ENCODE measurements at regions not wholly inside any gene's neighbourhood (a gene's known extent, or its start where the extent isn't known, plus 50 kb on each side); places are given as distances from the start of the nearest gene placed in this dataset.

DNA sequence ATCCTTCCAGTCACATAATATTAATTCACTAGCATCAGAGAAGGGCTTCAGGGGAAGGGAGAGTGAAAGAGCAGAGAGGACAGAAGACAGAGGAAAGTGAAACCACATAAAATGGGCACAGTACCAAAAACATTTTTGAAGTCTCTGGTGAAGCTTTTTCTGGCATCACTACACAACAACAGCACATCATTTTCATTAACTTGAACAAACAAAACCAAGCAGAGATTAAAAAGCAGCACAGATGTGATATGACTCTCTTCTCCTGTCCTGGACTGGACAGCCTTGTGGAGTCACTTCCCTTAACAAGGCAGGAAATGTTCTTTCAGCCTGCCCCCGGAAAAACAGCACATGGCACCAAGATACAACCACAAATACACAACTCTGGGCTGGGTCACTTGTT lies 112.0 kb downstream of the TSPAN8 start:
- DNase-seq = no peak
- Histone ChIP-seq H3K27me3 (ENCODE audit: control insufficient read depth in 1 of 2, insufficient read depth in 2 of 2, low read length in 1 of 2) (no peaks in the 10 kb centered on the region), H3K4me1 (ENCODE audit: control insufficient read depth in 1 of 2, insufficient read depth in 2 of 2, low read length in 2 of 2) (no peaks in the 10 kb centered on the region), H3K9me3 (ENCODE audit: control insufficient read depth, low read length) (no peaks in the 10 kb centered on the region), H3K27ac (ENCODE audit: low read depth in 1 of 2, low read length in 2 of 2) (no peak overlapping the region), H3K36me3 (ENCODE audit: control insufficient read depth in 1 of 2, insufficient read depth in 2 of 2, low read length in 1 of 2) (no peaks in the 10 kb centered on the region), H3K4me3 (ENCODE audit: low read length in 2 of 2) (no peak overlapping the region)
- intact Hi-C loops (cut with DNase I) = no loop called here
- WGBS, 2 donors = 45 to 54% methylated on average over 1 of the region's 1 CpG
- peak; percentile 19 for ATAC-seq (ENCODE audit: low FRiP score)

DNA sequence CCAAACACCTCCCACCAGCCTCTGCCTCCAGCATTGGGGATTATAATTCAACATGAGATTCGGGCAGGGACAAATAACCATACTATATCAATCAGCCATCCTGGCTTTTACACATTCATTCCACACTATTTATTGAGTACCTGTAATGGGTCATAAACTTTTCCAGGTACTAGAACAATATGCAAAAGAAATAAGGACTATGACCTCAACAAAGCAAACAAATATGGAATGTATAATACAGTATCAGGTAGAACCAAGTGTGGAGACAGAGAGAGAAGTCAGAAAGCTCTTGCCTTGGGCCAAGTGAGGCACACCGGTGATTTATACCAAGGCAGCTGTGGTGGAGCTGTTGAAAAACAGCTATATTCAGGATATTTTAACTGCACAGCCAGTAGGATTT lies 116.3 kb downstream of the TSPAN8 start:
- H3K4me3 ChIP-seq (ENCODE audit: low read length in 2 of 2) = no peak overlapping the region
- 84 to 88% methylated on average over 2 of the region's 2 CpGs for WGBS, 2 donors
- H3K27ac ChIP-seq (ENCODE audit: low read depth in 1 of 2, low read length in 2 of 2) = no peak overlapping the region
- DNase-seq (no peak), ATAC-seq (ENCODE audit: low FRiP score) (no peak)
- no peaks in the 10 kb centered on the region for H3K4me1 ChIP-seq (ENCODE audit: control insufficient read depth in 1 of 2, insufficient read depth in 2 of 2, low read length in 2 of 2)
- H3K27me3 ChIP-seq (ENCODE audit: control insufficient read depth in 1 of 2, insufficient read depth in 2 of 2, low read length in 1 of 2) = no peaks in the 10 kb centered on the region
- H3K36me3 ChIP-seq (ENCODE audit: control insufficient read depth in 1 of 2, insufficient read depth in 2 of 2, low read length in 1 of 2) = no peaks in the 10 kb centered on the region
- peaks cover 2% of the 10 kb centered on the region for H3K9me3 ChIP-seq (ENCODE audit: control insufficient read depth, low read length)
- intact Hi-C loops (cut with DNase I) = no loop called here

DNA sequence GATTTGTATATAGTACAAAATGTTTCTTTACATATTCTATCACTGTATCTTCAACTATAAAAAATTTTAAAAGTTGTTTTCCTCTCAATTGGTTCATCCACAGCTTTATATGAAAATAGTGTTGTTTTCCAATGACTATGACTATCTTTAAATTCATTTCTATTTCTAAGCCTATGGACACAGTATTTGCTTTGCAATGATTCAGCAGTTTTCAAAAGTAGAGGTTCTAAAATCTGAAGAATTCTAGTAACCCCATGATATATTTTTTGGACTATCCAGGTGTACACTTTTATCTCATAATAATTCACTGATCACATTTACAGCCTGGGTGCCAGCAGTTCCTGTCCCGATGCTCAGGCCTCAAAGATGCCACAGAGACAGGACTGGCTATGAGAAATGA lies 118.4 kb upstream of the PTPRR start:
- no peak for ATAC-seq (ENCODE audit: low FRiP score)
- no peak overlapping the region for H3K4me3 ChIP-seq (ENCODE audit: low read length in 2 of 2)
- H3K9me3 ChIP-seq (ENCODE audit: control insufficient read depth, low read length) = peaks cover 2% of the 10 kb centered on the region
- intact Hi-C loops (cut with DNase I) = no loop called here
- DNase-seq = no peak
- 79 to 86% methylated on average over 1 of the region's 1 CpG for WGBS, 2 donors
- no peak overlapping the region for H3K27ac ChIP-seq (ENCODE audit: low read depth in 1 of 2, low read length in 2 of 2)
- H3K36me3 ChIP-seq (ENCODE audit: control insufficient read depth in 1 of 2, insufficient read depth in 2 of 2, low read length in 1 of 2) = no peaks in the 10 kb centered on the region
- no peaks in the 10 kb centered on the region for H3K27me3 ChIP-seq (ENCODE audit: control insufficient read depth in 1 of 2, insufficient read depth in 2 of 2, low read length in 1 of 2)
- no peaks in the 10 kb centered on the region for H3K4me1 ChIP-seq (ENCODE audit: control insufficient read depth in 1 of 2, insufficient read depth in 2 of 2, low read length in 2 of 2)

DNA sequence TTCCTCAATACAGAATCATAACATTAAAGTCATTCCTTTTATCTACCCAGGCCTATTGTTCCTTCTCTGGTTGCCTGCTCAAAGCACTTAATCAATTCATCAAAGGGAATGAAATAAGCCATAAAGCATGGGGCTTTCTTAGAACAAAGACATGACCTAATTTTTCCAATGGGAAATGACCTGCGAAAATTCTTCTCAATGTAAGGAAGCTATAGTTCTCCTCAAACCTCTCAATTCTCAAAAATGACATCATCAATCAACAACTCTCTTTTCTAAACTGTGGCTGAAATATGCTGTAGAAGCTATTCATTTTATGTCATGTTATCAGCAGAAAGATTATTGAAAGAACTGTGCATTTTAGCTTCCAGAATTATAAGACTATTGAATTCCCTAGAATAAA lies 116.0 kb upstream of the PTPRR start:
- Histone ChIP-seq H3K4me1 (ENCODE audit: control insufficient read depth in 1 of 2, insufficient read depth in 2 of 2, low read length in 2 of 2) (no peaks in the 10 kb centered on the region), H3K27ac (ENCODE audit: low read depth in 1 of 2, low read length in 2 of 2) (no peak overlapping the region), H3K36me3 (ENCODE audit: control insufficient read depth in 1 of 2, insufficient read depth in 2 of 2, low read length in 1 of 2) (no peaks in the 10 kb centered on the region), H3K27me3 (ENCODE audit: control insufficient read depth in 1 of 2, insufficient read depth in 2 of 2, low read length in 1 of 2) (no peaks in the 10 kb centered on the region), H3K4me3 (ENCODE audit: low read length in 2 of 2) (no peak overlapping the region), H3K9me3 (ENCODE audit: control insufficient read depth, low read length) (peaks cover 2% of the 10 kb centered on the region)
- intact Hi-C loops (cut with DNase I) = no loop called here
- no peak for ATAC-seq (ENCODE audit: low FRiP score)
- no peak for DNase-seq
- WGBS, 2 donors = 61 to 87% methylated on average over 1 of the region's 1 CpG

DNA sequence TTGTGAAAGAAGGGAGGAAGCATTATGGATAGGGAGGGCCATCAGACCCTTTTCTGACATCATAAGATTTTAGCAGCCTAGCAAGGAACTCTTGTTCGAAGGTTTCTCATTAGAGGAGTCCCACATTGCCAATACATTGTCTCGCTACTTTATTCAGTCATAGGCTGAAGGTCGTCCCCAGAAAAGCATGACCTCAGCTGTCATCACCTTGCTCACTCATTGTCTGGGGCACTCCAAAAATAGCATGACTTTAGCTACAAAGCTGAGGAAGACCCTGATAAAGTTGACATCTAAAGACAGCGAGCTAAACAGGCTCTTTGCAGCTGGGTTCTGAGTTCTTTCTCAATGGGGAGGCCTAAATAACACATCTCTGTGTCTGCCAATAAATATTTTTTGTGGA lies 112.4 kb upstream of the PTPRR start:
- H3K36me3 ChIP-seq (ENCODE audit: control insufficient read depth in 1 of 2, insufficient read depth in 2 of 2, low read length in 1 of 2) = no peaks in the 10 kb centered on the region
- no peak overlapping the region for H3K4me3 ChIP-seq (ENCODE audit: low read length in 2 of 2)
- intact Hi-C loops (cut with DNase I) = no loop called here
- H3K4me1 ChIP-seq (ENCODE audit: control insufficient read depth in 1 of 2, insufficient read depth in 2 of 2, low read length in 2 of 2) = no peaks in the 10 kb centered on the region
- no peak for ATAC-seq (ENCODE audit: low FRiP score)
- H3K27ac ChIP-seq (ENCODE audit: low read depth in 1 of 2, low read length in 2 of 2) = no peak overlapping the region
- no peaks in the 10 kb centered on the region for H3K27me3 ChIP-seq (ENCODE audit: control insufficient read depth in 1 of 2, insufficient read depth in 2 of 2, low read length in 1 of 2)
- WGBS, 2 donors = 76 to 79% methylated on average over 4 of the region's 4 CpGs
- no peaks in the 10 kb centered on the region for H3K9me3 ChIP-seq (ENCODE audit: control insufficient read depth, low read length)
- no peak for DNase-seq

DNA sequence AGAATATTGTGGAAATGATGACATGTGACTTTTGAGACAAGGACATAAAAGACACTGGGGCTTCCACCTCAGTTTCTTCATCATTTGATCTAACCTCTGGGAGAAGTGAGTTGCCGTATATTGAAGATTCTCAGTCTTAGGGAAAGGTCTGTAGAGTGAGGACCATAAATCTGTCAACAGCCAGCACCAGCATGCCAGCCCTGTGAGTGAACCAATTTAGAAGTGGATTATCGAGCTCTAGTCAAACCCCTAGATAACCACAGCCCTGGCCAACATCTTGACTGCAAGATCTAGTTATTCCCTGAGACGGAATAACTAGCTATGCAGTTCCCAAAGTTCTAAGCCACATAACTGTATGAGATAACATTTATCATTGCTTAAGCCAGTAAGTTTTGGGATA lies 108.8 kb upstream of the PTPRR start:
- H3K27me3 ChIP-seq (ENCODE audit: control insufficient read depth in 1 of 2, insufficient read depth in 2 of 2, low read length in 1 of 2) = no peaks in the 10 kb centered on the region
- no peak overlapping the region for H3K4me3 ChIP-seq (ENCODE audit: low read length in 2 of 2)
- no peaks in the 10 kb centered on the region for H3K4me1 ChIP-seq (ENCODE audit: control insufficient read depth in 1 of 2, insufficient read depth in 2 of 2, low read length in 2 of 2)
- H3K9me3 ChIP-seq (ENCODE audit: control insufficient read depth, low read length) = no peaks in the 10 kb centered on the region
- intact Hi-C loops (cut with DNase I) = no loop called here
- no peaks in the 10 kb centered on the region for H3K36me3 ChIP-seq (ENCODE audit: control insufficient read depth in 1 of 2, insufficient read depth in 2 of 2, low read length in 1 of 2)
- ATAC-seq (ENCODE audit: low FRiP score) (no peak), DNase-seq (no peak)
- 36 to 48% methylated on average over 3 of the region's 3 CpGs for WGBS, 2 donors
- H3K27ac ChIP-seq (ENCODE audit: low read depth in 1 of 2, low read length in 2 of 2) = no peak overlapping the region

DNA sequence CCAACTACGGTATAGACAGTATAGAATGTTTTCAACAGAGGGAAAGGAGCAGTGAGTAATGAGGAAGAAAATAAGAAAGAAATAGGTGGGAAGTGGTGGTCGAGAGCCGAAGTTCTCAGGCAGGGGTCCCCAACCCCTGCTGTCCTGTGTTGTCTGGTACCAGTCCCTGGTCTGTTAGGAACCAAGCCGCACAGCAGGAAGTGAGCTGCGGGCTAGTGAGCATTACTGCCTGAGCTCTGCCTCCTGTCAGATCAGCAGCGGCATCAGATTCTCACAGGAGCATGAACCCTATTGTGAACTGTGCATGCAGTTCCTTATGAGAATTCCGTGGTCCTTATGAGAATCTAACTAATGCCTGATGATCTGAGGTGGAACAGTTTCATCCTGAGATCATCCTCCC lies 107.3 kb upstream of the PTPRR start:
- Histone ChIP-seq H3K4me3 (ENCODE audit: low read length in 2 of 2) (no peak overlapping the region), H3K9me3 (ENCODE audit: control insufficient read depth, low read length) (no peaks in the 10 kb centered on the region), H3K36me3 (ENCODE audit: control insufficient read depth in 1 of 2, insufficient read depth in 2 of 2, low read length in 1 of 2) (no peaks in the 10 kb centered on the region), H3K27me3 (ENCODE audit: control insufficient read depth in 1 of 2, insufficient read depth in 2 of 2, low read length in 1 of 2) (no peaks in the 10 kb centered on the region), H3K27ac (ENCODE audit: low read depth in 1 of 2, low read length in 2 of 2) (no peak overlapping the region), H3K4me1 (ENCODE audit: control insufficient read depth in 1 of 2, insufficient read depth in 2 of 2, low read length in 2 of 2) (no peaks in the 10 kb centered on the region)
- DNase-seq (no peak), ATAC-seq (ENCODE audit: low FRiP score) (no peak)
- intact Hi-C loops (cut with DNase I) = no loop called here
- WGBS, 2 donors = 59 to 66% methylated on average over 7 of the region's 7 CpGs

DNA sequence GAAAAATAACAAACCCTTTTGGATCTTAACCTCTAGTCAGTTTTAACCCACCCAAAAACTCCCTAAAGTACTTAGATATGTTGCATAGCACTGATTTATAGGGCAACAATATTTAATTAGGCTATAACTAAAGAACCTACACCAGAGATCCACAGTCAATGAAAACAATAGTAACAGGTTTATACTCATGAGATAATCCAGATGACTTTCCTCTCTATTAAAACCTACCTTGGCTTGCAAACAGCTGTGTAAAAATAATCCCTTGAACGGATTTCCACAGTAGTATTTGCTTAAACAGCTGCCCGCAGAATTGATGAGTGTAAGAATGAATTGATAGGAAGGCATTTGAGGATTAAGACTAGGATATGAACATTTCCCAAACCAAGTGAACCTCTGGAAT lies 104.3 kb upstream of the PTPRR start:
- H3K27ac ChIP-seq (ENCODE audit: low read depth in 1 of 2, low read length in 2 of 2) = no peak overlapping the region
- no peaks in the 10 kb centered on the region for H3K36me3 ChIP-seq (ENCODE audit: control insufficient read depth in 1 of 2, insufficient read depth in 2 of 2, low read length in 1 of 2)
- 71 to 72% methylated on average over 2 of the region's 2 CpGs for WGBS, 2 donors
- no peaks in the 10 kb centered on the region for H3K9me3 ChIP-seq (ENCODE audit: control insufficient read depth, low read length)
- H3K4me1 ChIP-seq (ENCODE audit: control insufficient read depth in 1 of 2, insufficient read depth in 2 of 2, low read length in 2 of 2) = no peaks in the 10 kb centered on the region
- intact Hi-C loops (cut with DNase I) = no loop called here
- no peak overlapping the region for H3K4me3 ChIP-seq (ENCODE audit: low read length in 2 of 2)
- DNase-seq (no peak), ATAC-seq (ENCODE audit: low FRiP score) (no peak)
- H3K27me3 ChIP-seq (ENCODE audit: control insufficient read depth in 1 of 2, insufficient read depth in 2 of 2, low read length in 1 of 2) = no peaks in the 10 kb centered on the region

DNA sequence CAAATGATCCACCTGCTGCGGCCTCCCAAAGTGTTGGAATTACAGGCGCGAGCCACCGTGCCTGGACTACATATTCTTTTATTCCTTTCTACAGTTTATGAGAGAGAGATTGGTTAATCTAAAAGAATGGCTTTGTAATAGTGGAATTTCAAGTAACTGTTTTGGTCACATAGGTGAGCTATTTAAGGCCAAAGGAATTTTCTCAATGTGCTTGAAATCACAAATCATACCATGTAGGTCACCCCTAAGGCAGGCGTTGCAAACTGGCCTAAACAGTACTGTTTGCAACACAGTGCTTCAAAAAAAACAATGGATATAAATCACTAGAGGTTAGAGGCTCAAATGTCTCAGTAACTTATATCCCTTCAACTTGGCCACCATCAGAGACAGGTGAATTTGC lies 103.7 kb upstream of the PTPRR start:
- no peak for ATAC-seq (ENCODE audit: low FRiP score)
- H3K27ac ChIP-seq (ENCODE audit: low read depth in 1 of 2, low read length in 2 of 2) = no peak overlapping the region
- WGBS, 2 donors = 84 to 90% methylated on average over 5 of the region's 5 CpGs
- H3K4me3 ChIP-seq (ENCODE audit: low read length in 2 of 2) = no peak overlapping the region
- H3K4me1 ChIP-seq (ENCODE audit: control insufficient read depth in 1 of 2, insufficient read depth in 2 of 2, low read length in 2 of 2) = no peaks in the 10 kb centered on the region
- H3K27me3 ChIP-seq (ENCODE audit: control insufficient read depth in 1 of 2, insufficient read depth in 2 of 2, low read length in 1 of 2) = no peaks in the 10 kb centered on the region
- no peak for DNase-seq
- H3K9me3 ChIP-seq (ENCODE audit: control insufficient read depth, low read length) = no peaks in the 10 kb centered on the region
- H3K36me3 ChIP-seq (ENCODE audit: control insufficient read depth in 1 of 2, insufficient read depth in 2 of 2, low read length in 1 of 2) = no peaks in the 10 kb centered on the region
- intact Hi-C loops (cut with DNase I) = no loop called here
